Cardiac muscle cell (in vitro differentiated cells and primary cell): ENCODE measurements at regions not wholly inside any gene's neighbourhood (a gene's known extent, or its start where the extent isn't known, plus 50 kb on each side); places are given as distances from the start of the nearest gene placed in this dataset.

Source experiments
- DNase-seq, 2 donors: peaks; one replicate each; pipeline versions ENCODE4 v3.0.0 to v3.0.0-alpha.2; 2010 to 2017; ENCODE audit warnings: low read depth in 1 of 2, low spot score in 1 of 2
- H3K27ac ChIP-seq: fragments of 200-600 bp; sonication (generic); 2 replicates; pipeline ENCODE4 v1.5.1; 2016
- H3K27me3 ChIP-seq: fragments of 200-600 bp; sonication (generic); 2 replicates; pipeline ENCODE4 v1.6.0; 2016; ENCODE audit warnings: control low read depth
- H3K36me3 ChIP-seq: fragments of 200-600 bp; sonication (generic); 2 replicates; pipeline ENCODE4 v1.5.1; 2016; ENCODE audit warnings: control low read depth
- H3K4me1 ChIP-seq: fragments of 200-600 bp; sonication (generic); 2 replicates; pipeline ENCODE4 v1.8.1; 2017; ENCODE audit warnings: low read depth, mild to moderate bottlenecking, mixed run types
- H3K4me3 ChIP-seq: fragments of 200-600 bp; sonication (generic); 2 replicates; pipeline ENCODE4 v1.5.1; 2016; ENCODE audit warnings: mild to moderate bottlenecking
- H3K9me3 ChIP-seq: fragments of 200-600 bp; sonication (generic); 2 replicates; pipeline ENCODE4 v1.5.1; 2017; ENCODE audit warnings: low read depth, mild to moderate bottlenecking, control low read depth
- TF ChIP-seq, protein P1 (sequence below): IDR thresholded peaks from 2 replicates; pipeline ENCODE4 v1.5.1; 2012; ENCODE audit warnings: low read depth, mild to moderate bottlenecking, low read length

GRCh38 chr1:194102607-194103006, 916.2 kb upstream of the B3GALT2 start:
- no peaks in the 10 kb centered on the region for H3K27me3 ChIP-seq
- no peaks in the 10 kb centered on the region for H3K9me3 ChIP-seq
- H3K4me3 ChIP-seq, result no peak overlapping the region
- H3K4me1 ChIP-seq, result no peaks in the 10 kb centered on the region
- TF ChIP-seq, protein P1, sequence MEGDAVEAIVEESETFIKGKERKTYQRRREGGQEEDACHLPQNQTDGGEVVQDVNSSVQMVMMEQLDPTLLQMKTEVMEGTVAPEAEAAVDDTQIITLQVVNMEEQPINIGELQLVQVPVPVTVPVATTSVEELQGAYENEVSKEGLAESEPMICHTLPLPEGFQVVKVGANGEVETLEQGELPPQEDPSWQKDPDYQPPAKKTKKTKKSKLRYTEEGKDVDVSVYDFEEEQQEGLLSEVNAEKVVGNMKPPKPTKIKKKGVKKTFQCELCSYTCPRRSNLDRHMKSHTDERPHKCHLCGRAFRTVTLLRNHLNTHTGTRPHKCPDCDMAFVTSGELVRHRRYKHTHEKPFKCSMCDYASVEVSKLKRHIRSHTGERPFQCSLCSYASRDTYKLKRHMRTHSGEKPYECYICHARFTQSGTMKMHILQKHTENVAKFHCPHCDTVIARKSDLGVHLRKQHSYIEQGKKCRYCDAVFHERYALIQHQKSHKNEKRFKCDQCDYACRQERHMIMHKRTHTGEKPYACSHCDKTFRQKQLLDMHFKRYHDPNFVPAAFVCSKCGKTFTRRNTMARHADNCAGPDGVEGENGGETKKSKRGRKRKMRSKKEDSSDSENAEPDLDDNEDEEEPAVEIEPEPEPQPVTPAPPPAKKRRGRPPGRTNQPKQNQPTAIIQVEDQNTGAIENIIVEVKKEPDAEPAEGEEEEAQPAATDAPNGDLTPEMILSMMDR, result peak; percentile 12
- H3K27ac ChIP-seq, result no peak overlapping the region
- DNase-seq, result no peak
- H3K36me3 ChIP-seq, result no peaks in the 10 kb centered on the region

- H3K4me1 ChIP-seq, result no peaks in the 10 kb centered on the region
- H3K36me3 ChIP-seq, result no peaks in the 10 kb centered on the region
- no peaks in the 10 kb centered on the region for H3K27me3 ChIP-seq
- H3K9me3 ChIP-seq, result no peaks in the 10 kb centered on the region
- TF ChIP-seq, protein P1, result no peak
- no peak for DNase-seq
- H3K4me3 ChIP-seq, result no peak overlapping the region
- no peak overlapping the region for H3K27ac ChIP-seq
Observed at GRCh38 chr1:194084755-194085154, 898.3 kb upstream of the B3GALT2 start.

DNA sequence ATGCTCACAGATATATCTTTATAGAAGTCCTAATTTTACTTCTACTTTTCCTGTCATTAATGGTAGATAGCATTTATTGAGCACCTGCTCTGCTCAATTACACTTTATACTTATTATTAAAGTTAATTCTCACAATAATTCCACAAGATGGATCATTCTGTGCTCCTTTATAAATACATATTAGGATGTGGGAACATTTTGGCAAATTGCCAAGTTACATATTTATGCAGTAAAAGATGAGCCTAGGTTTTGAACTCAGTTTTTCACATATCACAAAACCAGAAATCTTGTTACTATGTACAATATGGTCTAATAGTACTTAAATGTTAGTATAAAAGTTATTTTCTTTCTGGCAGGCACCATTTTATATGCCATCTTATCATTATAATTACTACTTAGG, 895.0 kb upstream of the B3GALT2 start:
- no peak overlapping the region for H3K4me3 ChIP-seq
- no peak for DNase-seq
- H3K4me1 ChIP-seq, result no peaks in the 10 kb centered on the region
- TF ChIP-seq, protein P1, result no peak
- H3K36me3 ChIP-seq, result no peaks in the 10 kb centered on the region
- H3K9me3 ChIP-seq, result no peaks in the 10 kb centered on the region
- no peak overlapping the region for H3K27ac ChIP-seq
- H3K27me3 ChIP-seq, result no peaks in the 10 kb centered on the region

DNA sequence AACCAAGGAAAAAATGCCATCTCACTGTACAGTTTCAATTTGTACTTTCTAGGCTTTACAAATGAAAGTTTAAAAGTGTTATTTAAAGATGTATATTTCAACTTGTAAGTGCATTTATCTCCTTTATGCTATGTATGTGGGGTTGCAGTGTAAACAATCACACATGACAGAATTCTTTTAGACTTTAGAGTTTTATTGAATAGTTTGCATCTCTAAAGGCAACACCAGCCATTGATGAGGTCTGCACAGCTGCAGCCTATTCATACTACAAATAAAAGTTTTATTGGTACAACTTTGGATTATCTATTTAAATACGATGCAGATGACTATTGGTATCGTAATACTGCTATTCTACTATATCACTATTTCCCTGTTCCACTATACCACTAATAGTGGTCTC, 894.4 kb upstream of the B3GALT2 start:
- Histone ChIP-seq H3K4me1 (no peaks in the 10 kb centered on the region), H3K36me3 (no peaks in the 10 kb centered on the region), H3K9me3 (no peaks in the 10 kb centered on the region), H3K4me3 (no peak overlapping the region), H3K27me3 (no peaks in the 10 kb centered on the region), H3K27ac (no peak overlapping the region)
- no peak for DNase-seq
- TF ChIP-seq, protein P1, result no peak

DNA sequence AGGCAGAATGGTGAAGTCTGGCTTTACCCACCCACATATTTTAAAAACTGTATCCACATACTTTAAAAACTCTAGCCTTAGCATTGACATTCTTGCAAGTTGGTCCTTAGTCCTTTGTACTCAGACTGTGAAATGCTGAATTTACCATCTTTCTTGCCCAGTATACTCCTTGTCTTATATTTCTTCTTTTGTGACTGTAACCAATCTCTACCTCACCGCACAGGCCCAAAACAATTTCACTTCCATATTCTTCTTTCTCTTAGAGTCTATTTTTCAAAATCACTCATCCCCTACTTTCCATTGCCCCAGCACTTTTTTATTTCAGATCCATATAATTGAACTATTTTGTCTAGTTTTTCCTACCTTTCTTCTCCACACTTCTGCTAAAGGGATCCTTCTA, 892.4 kb upstream of the B3GALT2 start:
- no peaks in the 10 kb centered on the region for H3K9me3 ChIP-seq
- H3K4me3 ChIP-seq, result no peak overlapping the region
- H3K36me3 ChIP-seq, result no peaks in the 10 kb centered on the region
- no peak overlapping the region for H3K27ac ChIP-seq
- no peaks in the 10 kb centered on the region for H3K27me3 ChIP-seq
- DNase-seq, result no peak
- TF ChIP-seq, protein P1, result no peak
- no peaks in the 10 kb centered on the region for H3K4me1 ChIP-seq

GRCh38 chr1:194076646-194077045, 890.2 kb upstream of the B3GALT2 start:
- Histone ChIP-seq H3K9me3 (no peaks in the 10 kb centered on the region), H3K27me3 (no peaks in the 10 kb centered on the region), H3K36me3 (no peaks in the 10 kb centered on the region), H3K27ac (no peak overlapping the region), H3K4me3 (no peak overlapping the region), H3K4me1 (no peaks in the 10 kb centered on the region)
- TF ChIP-seq, protein P1, result no peak
- DNase-seq, result peak in 1 of 2 donors; percentile 58
